Sigmoid colon (tissue), 6 donors: ENCODE measurements at regions not wholly inside any gene's neighbourhood (a gene's known extent, or its start where the extent isn't known, plus 50 kb on each side); places are given as distances from the start of the nearest gene placed in this dataset.

Experiments
- DNase-seq: peaks from one replicate; pipeline ENCODE4 v3.0.0-alpha.2; 2019
- H3K27ac ChIP-seq, 4 donors: fragments of 200-600 bp; sonication (generic); one replicate each; pipeline ENCODE4 v1.5.1; 2016 to 2019; ENCODE audit warnings: mild to moderate bottlenecking in 1 of 4
- H3K27me3 ChIP-seq, 3 donors: fragments of 200-600 bp; sonication (generic); one replicate each; pipeline ENCODE4 v1.5.1; 2019; ENCODE audit warnings: mild to moderate bottlenecking in 1 of 3
- H3K36me3 ChIP-seq, 4 donors: fragments of 200-600 bp; sonication (generic); one replicate each; pipeline ENCODE4 v1.5.1; 2016 to 2019
- H3K4me1 ChIP-seq, 4 donors: fragments of 200-600 bp; sonication (generic); one replicate each; pipeline ENCODE4 v1.5.1; 2017 to 2019
- H3K4me3 ChIP-seq, 4 donors: fragments of 200-600 bp; sonication (generic); one replicate each; pipeline ENCODE4 v1.5.1; 2017 to 2019; ENCODE audit warnings: mild to moderate bottlenecking in 2 of 4, moderate library complexity in 1 of 4
- H3K9me3 ChIP-seq, 4 donors: fragments of 200-600 bp in 3 of 4; sonication (generic) in 3 of 4; one replicate each; pipeline versions ENCODE4 v1.5.1 to v1.6.1; 2013 to 2019
- CTCF ChIP-seq, 4 experiments: fragments of 450-650 bp in 3 of 4; fragments of 200-600 bp in 1 of 4; IDR thresholded peaks; one replicate each; pipeline ENCODE4 v1.5.1; 2016 to 2019; ENCODE audit warnings: antibody characterized with exemption in 4 of 4, mild to moderate bottlenecking in 3 of 4, moderate library complexity in 2 of 4
- EP300 ChIP-seq, 4 donors: sonication (generic); formaldehyde crosslinking; IDR thresholded peaks; one replicate each; pipeline ENCODE4 v1.6.1; 2017; ENCODE audit warnings: antibody characterized with exemption in 4 of 4
- POLR2A ChIP-seq, 2 donors: fragments of 450-650 bp; IDR thresholded peaks; one replicate each; pipeline ENCODE4 v1.6.1; 2016; ENCODE audit warnings: antibody characterized with exemption in 2 of 2, mild to moderate bottlenecking in 2 of 2, moderate library complexity in 2 of 2
- POLR2AphosphoS5 ChIP-seq, 4 donors: sonication (generic); formaldehyde crosslinking; IDR thresholded peaks; one replicate each; pipeline ENCODE4 v1.6.1; 2017; ENCODE audit warnings: antibody characterized with exemption in 4 of 4
- WGBS, 2 donors: extraction: QIAGEN DNeasy Blood & Tissue Kit; methylation state at CpG; one replicate each; pipeline ENCODE4 v1.1.7; 2013; 5-methylcytosine and 5-hydroxymethylcytosine counted together
- intact Hi-C: fragments of 100-400 bp; cut with DNase I; formaldehyde crosslinking; loops from one replicate; pipeline ENCODE4 v1.15.1; 2023
- donor health status: healthy with polysubstance abuse.
- donor health status: healthy.

GRCh38 chr5:24906689-24907088 lies 261.9 kb upstream of the CDH10 start:
- TF ChIP-seq EP300 (IDR thresholded peaks at IDR 0.05) (no peak), CTCF (IDR thresholded peaks at IDR 0.05) (no peak), POLR2A (IDR thresholded peaks at IDR 0.05) (no peak), POLR2AphosphoS5 (IDR thresholded peaks at IDR 0.05) (no peak)
- H3K4me1 ChIP-seq, result no peaks in the 10 kb centered on the region
- H3K4me3 ChIP-seq, result no peak overlapping the region
- DNase-seq, result no peak
- no peaks in the 10 kb centered on the region for H3K27me3 ChIP-seq
- H3K36me3 ChIP-seq, result no peaks in the 10 kb centered on the region
- WGBS, 2 donors, result 90 to 94% methylated on average over 1 of the region's 1 CpG
- peaks cover 0 to 3% (median 0%) of the 10 kb centered on the region in 4 donors for H3K9me3 ChIP-seq
- no peak overlapping the region for H3K27ac ChIP-seq
- intact Hi-C loops, result no loop called here

GRCh38 chr5:24904981-24905517 lies 260.3 kb upstream of the CDH10 start:
- Histone ChIP-seq H3K4me1 (no peaks in the 10 kb centered on the region), H3K27me3 (no peaks in the 10 kb centered on the region), H3K36me3 (no peaks in the 10 kb centered on the region), H3K27ac (no peak overlapping the region), H3K4me3 (no peak overlapping the region), H3K9me3 (peaks cover 0 to 3% (median 0%) of the 10 kb centered on the region in 4 donors)
- 89 to 91% methylated on average over 2 of the region's 2 CpGs for WGBS, 2 donors
- intact Hi-C loops, result no loop called here
- no peak for TF ChIP-seq EP300 (IDR thresholded peaks at IDR 0.05)
- TF ChIP-seq POLR2A (IDR thresholded peaks at IDR 0.05), result no peak
- TF ChIP-seq POLR2AphosphoS5 (IDR thresholded peaks at IDR 0.05), result no peak
- TF ChIP-seq CTCF (IDR thresholded peaks at IDR 0.05), result no peak
- DNase-seq, result no peak

GRCh38 chr5:24899180-24899579 lies 254.4 kb upstream of the CDH10 start:
- Histone ChIP-seq H3K27me3 (no peaks in the 10 kb centered on the region), H3K4me3 (no peak overlapping the region), H3K9me3 (peaks cover 0 to 6% (median 0%) of the 10 kb centered on the region in 4 donors), H3K4me1 (no peaks in the 10 kb centered on the region), H3K36me3 (no peaks in the 10 kb centered on the region), H3K27ac (no peak overlapping the region)
- intact Hi-C loops, result no loop called here
- TF ChIP-seq POLR2A (IDR thresholded peaks at IDR 0.05) (no peak), EP300 (IDR thresholded peaks at IDR 0.05) (no peak), CTCF (IDR thresholded peaks at IDR 0.05) (no peak), POLR2AphosphoS5 (IDR thresholded peaks at IDR 0.05) (no peak)
- no peak for DNase-seq
- WGBS, 2 donors, result 55 to 86% methylated on average over 2 of the region's 2 CpGs

GRCh38 chr5:24864244-24864643 lies 219.5 kb upstream of the CDH10 start:
- intact Hi-C loops, result no loop called here
- 90 to 94% methylated on average over 4 of the region's 4 CpGs for WGBS, 2 donors
- Histone ChIP-seq H3K4me3 (no peak overlapping the region), H3K9me3 (no peaks in the 10 kb centered on the region), H3K27ac (no peak overlapping the region), H3K36me3 (no peaks in the 10 kb centered on the region), H3K27me3 (no peaks in the 10 kb centered on the region), H3K4me1 (no peaks in the 10 kb centered on the region)
- TF ChIP-seq POLR2AphosphoS5 (IDR thresholded peaks at IDR 0.05) (no peak), POLR2A (IDR thresholded peaks at IDR 0.05) (no peak), CTCF (IDR thresholded peaks at IDR 0.05) (no peak), EP300 (IDR thresholded peaks at IDR 0.05) (no peak)
- DNase-seq, result no peak

GRCh38 chr5:24862117-24862516 lies 217.3 kb upstream of the CDH10 start:
- WGBS, 2 donors, result 65 to 79% methylated on average over 3 of the region's 3 CpGs
- Histone ChIP-seq H3K4me1 (no peaks in the 10 kb centered on the region), H3K27ac (no peak overlapping the region), H3K27me3 (no peaks in the 10 kb centered on the region), H3K4me3 (no peak overlapping the region), H3K36me3 (no peaks in the 10 kb centered on the region), H3K9me3 (no peaks in the 10 kb centered on the region)
- TF ChIP-seq CTCF (IDR thresholded peaks at IDR 0.05) (no peak), POLR2A (IDR thresholded peaks at IDR 0.05) (no peak), POLR2AphosphoS5 (IDR thresholded peaks at IDR 0.05) (no peak), EP300 (IDR thresholded peaks at IDR 0.05) (no peak)
- intact Hi-C loops, result no loop called here
- DNase-seq, result no peak
